ENCODE measurements at regions not wholly inside any gene's neighbourhood (a gene's known extent, or its start where the extent isn't known, plus 50 kb on each side); places are given as distances from the start of the nearest gene placed in this dataset.

DNA sequence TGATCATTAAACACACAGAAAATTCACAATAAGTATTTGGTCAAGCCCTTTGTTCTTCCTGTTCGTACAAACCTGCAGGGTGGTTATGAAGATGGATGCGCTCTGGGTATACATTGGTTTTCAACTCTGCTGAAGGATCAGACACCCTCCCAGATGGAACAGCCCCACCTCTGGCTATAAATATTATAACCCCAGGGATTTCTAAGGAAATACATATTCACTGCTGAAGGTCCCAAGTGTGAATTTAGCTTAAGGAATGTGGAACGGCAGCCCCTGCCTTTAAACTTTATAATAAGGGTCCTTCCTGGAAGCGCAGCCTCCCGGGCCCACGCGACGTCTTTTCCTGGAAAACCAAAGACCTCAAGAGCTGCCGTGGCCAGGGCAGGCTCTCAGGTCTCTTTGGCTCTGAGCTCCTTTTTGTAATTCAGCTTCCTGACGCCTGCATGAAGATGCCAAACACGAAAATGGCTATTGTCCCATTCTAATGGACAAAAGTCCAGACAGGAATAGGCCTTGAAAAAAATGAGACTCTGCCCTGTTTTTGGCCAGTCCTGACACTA lies 172.4 kb upstream of the SSTR4 start:
- Mint-ChIP-seq H3K36me3 (ENCODE audit: low read depth) (no peaks in the 10 kb centered on the region), H3K27me3 (ENCODE audit: insufficient read depth) (no peaks in the 10 kb centered on the region; the same call in 1 of the 2 replicates)

GRCh38 chr20:22863826-22864225 lies 171.3 kb upstream of the SSTR4 start:
- no peak overlapping the region for H3K4me3 Mint-ChIP-seq
- no peak for DNase-seq
- no peaks in the 10 kb centered on the region; the same call in 1 of the 2 replicates for H3K27me3 Mint-ChIP-seq (ENCODE audit: insufficient read depth)
- H3K36me3 Mint-ChIP-seq (ENCODE audit: low read depth): no peaks in the 10 kb centered on the region
- TF ChIP-seq CTCF (IDR thresholded peaks at IDR 0.05): no peak
- peaks cover 28% of the 10 kb centered on the region for H3K9me3 Mint-ChIP-seq
- H3K4me1 Mint-ChIP-seq (ENCODE audit: low read depth): no peaks in the 10 kb centered on the region
- H3K27ac Mint-ChIP-seq: no peak overlapping the region

More for the DNA sequence above, 172.4 kb upstream of the SSTR4 start:
- no peaks in the 10 kb centered on the region for H3K4me1 Mint-ChIP-seq (ENCODE audit: low read depth)
- no peak overlapping the region for H3K4me3 Mint-ChIP-seq
- DNase-seq: no peak
- no peak for TF ChIP-seq CTCF (IDR thresholded peaks at IDR 0.05)
- H3K27ac Mint-ChIP-seq: no peak overlapping the region
- peaks cover 34% of the 10 kb centered on the region for H3K9me3 Mint-ChIP-seq

- Mint-ChIP-seq H3K36me3 (ENCODE audit: low read depth) (no peaks in the 10 kb centered on the region), H3K27ac (no peak overlapping the region), H3K4me1 (ENCODE audit: low read depth) (no peaks in the 10 kb centered on the region), H3K27me3 (ENCODE audit: insufficient read depth) (no peaks in the 10 kb centered on the region; the same call in none of the 2 replicates), H3K4me3 (no peak overlapping the region), H3K9me3 (peaks cover 18% of the 10 kb centered on the region)
- no peak for DNase-seq
- TF ChIP-seq CTCF (IDR thresholded peaks at IDR 0.05): no peak
These were observed 168.2 kb upstream of the SSTR4 start for GRCh38 chr20:22866812-22867341.

GRCh38 chr20:22878166-22878565 lies 156.9 kb upstream of the SSTR4 start:
- no peaks in the 10 kb centered on the region for H3K27me3 Mint-ChIP-seq (ENCODE audit: insufficient read depth)
- no peak overlapping the region for H3K27ac Mint-ChIP-seq
- peaks cover 41% of the 10 kb centered on the region for H3K9me3 Mint-ChIP-seq
- H3K36me3 Mint-ChIP-seq (ENCODE audit: low read depth): no peaks in the 10 kb centered on the region
- TF ChIP-seq CTCF (IDR thresholded peaks at IDR 0.05): no peak
- no peaks in the 10 kb centered on the region for H3K4me1 Mint-ChIP-seq (ENCODE audit: low read depth)
- DNase-seq: no peak
- no peak overlapping the region for H3K4me3 Mint-ChIP-seq

GRCh38 chr20:22880277-22880676 lies 154.8 kb upstream of the SSTR4 start:
- no peaks in the 10 kb centered on the region for H3K27me3 Mint-ChIP-seq (ENCODE audit: insufficient read depth)
- no peak for DNase-seq
- H3K4me1 Mint-ChIP-seq (ENCODE audit: low read depth): no peaks in the 10 kb centered on the region
- no peak overlapping the region for H3K4me3 Mint-ChIP-seq
- H3K9me3 Mint-ChIP-seq: peaks cover 38% of the 10 kb centered on the region
- TF ChIP-seq CTCF (IDR thresholded peaks at IDR 0.05): no peak
- H3K27ac Mint-ChIP-seq: no peak overlapping the region
- H3K36me3 Mint-ChIP-seq (ENCODE audit: low read depth): no peaks in the 10 kb centered on the region

Measured in HFFc6 (cell line).